Adipocyte (in vitro differentiated cells): ENCODE measurements at regions not wholly inside any gene's neighbourhood (a gene's known extent, or its start where the extent isn't known, plus 50 kb on each side); places are given as distances from the start of the nearest gene placed in this dataset.

Experiments used
- DNase-seq: peaks from one replicate; pipeline ENCODE4 v3.0.0-alpha.2; 2015; ENCODE audit warnings: low read depth
- H3K27me3 ChIP-seq: replicated peaks from 2 replicates; pipeline ENCODE4 v1.7.0; 2013; ENCODE audit warnings: mild to moderate bottlenecking, low read length, moderate library complexity; ENCODE audit not compliant: control insufficient read depth, insufficient read depth
- H3K36me3 ChIP-seq: 2 replicates; pipeline ENCODE4 v1.7.0; 2013; ENCODE audit warnings: low read length, mild to moderate bottlenecking, moderate library complexity; ENCODE audit not compliant: control insufficient read depth, insufficient read depth, severe bottlenecking
- H3K4me1 ChIP-seq: 2 replicates; pipeline ENCODE4 v1.7.0; 2013; ENCODE audit warnings: mild to moderate bottlenecking, low read length, moderate library complexity; ENCODE audit not compliant: control insufficient read depth, insufficient read depth
- H3K4me3 ChIP-seq: 2 replicates; pipeline ENCODE4 v1.7.0; 2013; ENCODE audit warnings: mild to moderate bottlenecking, low read length, moderate library complexity
- H3K9ac ChIP-seq: 2 replicates; pipeline ENCODE4 v1.7.0; 2013; ENCODE audit warnings: mild to moderate bottlenecking, low read length, moderate library complexity
- H3K9me3 ChIP-seq: 2 replicates; pipeline ENCODE4 v1.7.0; 2013; ENCODE audit warnings: mild to moderate bottlenecking, low read length, moderate library complexity; ENCODE audit not compliant: control insufficient read depth

DNA sequence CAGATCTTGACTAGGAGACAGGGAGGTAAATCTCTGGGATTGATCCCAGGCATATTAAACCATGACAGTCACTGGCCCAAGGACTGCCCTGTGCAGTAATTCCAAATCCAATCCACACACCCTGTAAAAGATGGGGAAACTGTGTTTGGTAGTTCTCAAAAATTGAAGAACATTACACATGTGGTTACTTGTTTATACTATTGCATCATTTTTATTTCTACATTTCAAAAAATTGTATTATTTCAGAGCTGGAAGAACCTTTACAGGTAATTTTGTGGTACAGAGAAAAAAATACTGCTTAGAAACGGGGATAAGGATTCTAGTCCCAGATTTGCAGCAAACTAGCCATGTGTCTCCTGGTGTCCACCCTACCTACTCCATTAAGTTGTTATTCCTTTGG, 400.5 kb downstream of the LRIG3 start:
- no peak overlapping the region for H3K4me3 ChIP-seq
- peaks cover 10% of the 10 kb centered on the region for H3K4me1 ChIP-seq
- peaks cover 10% of the 10 kb centered on the region for H3K9me3 ChIP-seq
- DNase-seq, result no peak
- no peaks in the 10 kb centered on the region for H3K36me3 ChIP-seq
- no peak overlapping the region for H3K9ac ChIP-seq
- no peaks in the 10 kb centered on the region for H3K27me3 ChIP-seq

GRCh38 chr12:58521152-58521551, 399.2 kb downstream of the LRIG3 start:
- no peak for DNase-seq
- Histone ChIP-seq H3K36me3 (no peaks in the 10 kb centered on the region), H3K9ac (no peak overlapping the region), H3K4me3 (no peak overlapping the region), H3K9me3 (peaks cover 10% of the 10 kb centered on the region), H3K27me3 (no peaks in the 10 kb centered on the region), H3K4me1 (peaks cover 10% of the 10 kb centered on the region)

DNA sequence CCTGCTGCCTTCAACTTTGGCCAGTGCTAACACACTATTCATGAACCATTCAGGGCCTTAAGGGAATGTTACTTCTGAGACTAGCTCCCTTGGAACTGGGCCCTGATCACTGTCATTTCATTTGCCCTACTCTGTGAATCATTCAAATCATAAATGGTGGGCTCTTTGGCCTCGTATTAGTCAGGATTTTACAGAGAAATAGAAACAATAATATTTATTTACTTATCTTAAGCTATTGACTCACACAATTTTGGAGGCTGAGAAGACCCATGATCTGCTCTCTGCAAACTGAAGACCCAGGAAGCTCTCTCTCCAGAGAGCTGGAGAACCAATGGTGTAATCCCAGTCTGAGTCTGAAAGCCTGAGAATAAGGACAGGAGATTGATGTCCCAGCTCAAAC, 398.5 kb downstream of the LRIG3 start:
- DNase-seq, result no peak
- H3K4me1 ChIP-seq, result peaks cover 10% of the 10 kb centered on the region
- no peaks in the 10 kb centered on the region for H3K27me3 ChIP-seq
- peaks cover 10% of the 10 kb centered on the region for H3K9me3 ChIP-seq
- no peak overlapping the region for H3K9ac ChIP-seq
- H3K36me3 ChIP-seq, result no peaks in the 10 kb centered on the region
- H3K4me3 ChIP-seq, result no peak overlapping the region

GRCh38 chr12:58523360-58523759, 396.9 kb downstream of the LRIG3 start:
- Histone ChIP-seq H3K9ac (no peak overlapping the region), H3K36me3 (no peaks in the 10 kb centered on the region)
- DNase-seq, result no peak

DNA sequence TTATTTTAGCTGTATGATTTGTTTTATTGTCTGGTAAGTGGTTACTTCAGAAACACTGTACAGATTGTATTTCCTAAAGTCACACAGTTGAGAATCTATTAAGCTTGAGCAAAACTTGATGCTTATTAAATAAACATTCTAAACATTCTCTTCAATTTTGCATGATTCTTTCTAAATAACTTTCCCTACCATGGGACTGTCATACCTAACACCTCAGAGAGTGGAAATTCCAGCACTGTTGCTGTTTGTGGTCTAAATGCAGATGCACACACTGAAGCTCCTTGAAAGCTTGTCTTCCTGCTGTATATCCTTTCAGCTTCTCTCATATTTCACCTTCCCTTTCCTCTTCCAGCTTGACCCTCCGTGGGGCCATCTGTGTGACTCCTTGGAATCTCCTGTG, 392.0 kb downstream of the LRIG3 start:
- Histone ChIP-seq H3K4me3 (peak overlapping the region; percentile 57), H3K9me3 (peaks cover 10% of the 10 kb centered on the region), H3K4me1 (peaks cover 30% of the 10 kb centered on the region)

More at GRCh38 chr12:58523360-58523759, 396.9 kb downstream of the LRIG3 start:
- Histone ChIP-seq H3K4me3 (no peak overlapping the region), H3K4me1 (peaks cover 11% of the 10 kb centered on the region), H3K27me3 (no peaks in the 10 kb centered on the region), H3K9me3 (peaks cover 10% of the 10 kb centered on the region)

GRCh38 chr12:58529114-58529665, 391.1 kb downstream of the LRIG3 start:
- no peaks in the 10 kb centered on the region for H3K36me3 ChIP-seq
- DNase-seq, result peak; percentile 50
- peak overlapping the region; percentile 57 for H3K4me3 ChIP-seq
- peaks cover 30% of the 10 kb centered on the region for H3K4me1 ChIP-seq
- peak overlapping the region; percentile 66 for H3K9ac ChIP-seq
- H3K9me3 ChIP-seq, result peaks cover 10% of the 10 kb centered on the region
- H3K27me3 ChIP-seq, result no peaks in the 10 kb centered on the region

More for the DNA sequence above, 392.0 kb downstream of the LRIG3 start:
- no peaks in the 10 kb centered on the region for H3K27me3 ChIP-seq
- H3K36me3 ChIP-seq, result no peaks in the 10 kb centered on the region
- H3K9ac ChIP-seq, result peak overlapping the region; percentile 66
- DNase-seq, result no peak

- Histone ChIP-seq H3K36me3 (no peaks in the 10 kb centered on the region), H3K9me3 (peaks cover 10% of the 10 kb centered on the region)
- peak; percentile 93 for DNase-seq
Measured at GRCh38 chr12:58529897-58530741, 390.2 kb downstream of the LRIG3 start.

DNA sequence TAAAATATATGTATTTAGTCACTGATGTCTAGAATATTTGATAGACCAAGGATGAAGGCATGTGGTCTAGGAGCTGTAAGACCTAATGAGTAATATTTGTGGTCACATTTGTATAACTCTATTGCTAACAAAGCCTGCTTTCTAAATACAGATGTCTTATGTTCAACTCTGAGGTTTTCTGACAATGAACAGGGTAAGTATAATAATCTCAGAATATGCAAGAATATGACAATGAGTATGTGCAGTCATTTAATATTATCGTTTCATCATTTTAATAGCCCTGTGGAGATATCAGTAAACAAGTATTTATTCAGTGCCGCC, 389.6 kb downstream of the LRIG3 start:
- peak; percentile 76 for DNase-seq
- Histone ChIP-seq H3K9me3 (peaks cover 10% of the 10 kb centered on the region), H3K9ac (peak overlapping the region; percentile 70), H3K4me3 (peak overlapping the region; percentile 56), H3K4me1 (peaks cover 30% of the 10 kb centered on the region), H3K36me3 (no peaks in the 10 kb centered on the region), H3K27me3 (no peaks in the 10 kb centered on the region)

More at GRCh38 chr12:58529897-58530741, 390.2 kb downstream of the LRIG3 start:
- peak overlapping the region; percentile 57 for H3K4me3 ChIP-seq
- peak overlapping the region; percentile 70 for H3K9ac ChIP-seq
- H3K27me3 ChIP-seq, result no peaks in the 10 kb centered on the region
- peaks cover 30% of the 10 kb centered on the region for H3K4me1 ChIP-seq

DNA sequence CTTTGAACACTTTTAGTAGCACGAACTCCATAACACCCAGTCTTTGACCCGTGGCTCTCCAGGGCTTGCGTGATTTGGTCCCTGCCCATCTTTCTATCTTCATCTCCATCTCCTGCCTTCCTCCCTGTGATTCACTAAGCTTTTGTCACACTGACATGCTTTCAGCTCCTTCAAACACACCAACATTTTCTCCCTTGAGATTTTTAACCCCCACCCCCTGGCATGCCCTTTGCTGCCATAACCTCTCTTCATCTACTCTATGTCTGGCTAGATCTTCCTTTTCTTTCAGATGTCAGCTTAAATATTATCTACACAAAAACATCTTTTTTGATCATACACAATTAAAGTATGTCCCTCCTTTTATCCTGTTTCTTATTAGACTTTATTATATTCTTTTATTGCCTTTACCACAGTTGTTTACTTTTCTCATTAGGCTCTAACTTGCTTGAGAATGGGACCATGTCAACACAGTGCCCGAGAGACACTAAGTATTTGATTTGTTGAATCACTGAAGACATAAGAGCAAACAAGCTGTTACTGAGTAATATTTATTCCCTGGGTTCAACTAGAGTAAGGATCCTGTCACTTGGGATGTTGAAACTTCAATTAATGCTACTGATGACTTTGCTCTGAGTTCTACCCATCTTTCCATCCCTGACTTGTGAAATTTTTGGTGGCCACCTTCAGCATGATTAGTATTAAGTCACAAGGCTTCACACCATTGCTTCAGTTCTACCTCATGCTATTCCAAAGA, 387.3 kb downstream of the LRIG3 start:
- peaks cover 36% of the 10 kb centered on the region for H3K4me1 ChIP-seq
- DNase-seq, result no peak
- H3K9ac ChIP-seq, result no peak overlapping the region
- peaks cover 7% of the 10 kb centered on the region for H3K9me3 ChIP-seq
- no peaks in the 10 kb centered on the region for H3K36me3 ChIP-seq
- H3K27me3 ChIP-seq, result no peaks in the 10 kb centered on the region
- H3K4me3 ChIP-seq, result no peak overlapping the region

GRCh38 chr12:58533652-58534051, 386.7 kb downstream of the LRIG3 start:
- Histone ChIP-seq H3K4me3 (no peak overlapping the region), H3K9me3 (peaks cover 2% of the 10 kb centered on the region), H3K27me3 (no peaks in the 10 kb centered on the region), H3K9ac (no peak overlapping the region), H3K4me1 (peaks cover 33% of the 10 kb centered on the region), H3K36me3 (no peaks in the 10 kb centered on the region)
- no peak for DNase-seq

DNA sequence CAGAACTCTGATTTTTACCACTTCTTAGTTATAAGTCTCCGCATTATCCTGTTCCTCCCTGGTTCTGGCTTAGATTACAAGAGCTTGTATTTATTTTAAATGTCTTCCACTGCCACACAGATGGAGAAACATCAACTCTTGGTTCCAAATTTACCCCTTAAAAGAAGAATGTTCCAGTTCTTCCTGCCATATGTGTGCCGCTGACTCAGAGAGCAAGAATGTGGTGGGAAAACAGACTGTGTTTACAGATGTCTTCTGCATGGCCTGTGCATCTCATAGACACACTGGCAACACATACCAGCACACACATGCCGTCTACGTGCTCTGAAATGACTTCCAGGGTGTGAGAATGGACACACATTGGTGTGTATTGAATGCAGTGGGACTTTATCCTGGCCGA, 383.0 kb downstream of the LRIG3 start:
- no peak overlapping the region for H3K9ac ChIP-seq
- peak; percentile 52 for DNase-seq
- H3K4me1 ChIP-seq, result peaks cover 19% of the 10 kb centered on the region
- H3K27me3 ChIP-seq, result no peaks in the 10 kb centered on the region
- no peaks in the 10 kb centered on the region for H3K9me3 ChIP-seq
- H3K36me3 ChIP-seq, result no peaks in the 10 kb centered on the region
- no peak overlapping the region for H3K4me3 ChIP-seq
